Right lobe of liver (tissue), 4 donors: ENCODE measurements at regions not wholly inside any gene's neighbourhood (a gene's known extent, or its start where the extent isn't known, plus 50 kb on each side); places are given as distances from the start of the nearest gene placed in this dataset.

ENCODE experiments used
- POLR2A ChIP-seq: fragments of 450-650 bp; IDR thresholded peaks from one replicate; pipeline ENCODE4 v1.6.1; 2017; ENCODE audit warnings: antibody characterized with exemption, mild to moderate bottlenecking
- TF ChIP-seq, protein P1 (sequence below), 4 donors: fragments of 200-600 bp in 3 of 4; fragments of 450-650 bp in 1 of 4; IDR thresholded peaks; one replicate each; pipeline versions ENCODE4 v1.5.1 to v1.8.0; 2016 to 2022; ENCODE audit warnings: antibody characterized with exemption in 4 of 4, mild to moderate bottlenecking in 2 of 4
- donor health status: DM: no; HTN: no; CAD: no.
- donor health status: DM: no; HTN: no; CAD: no.
- donor health status: DM: no; HTN: yes; CAD: no.

DNA sequence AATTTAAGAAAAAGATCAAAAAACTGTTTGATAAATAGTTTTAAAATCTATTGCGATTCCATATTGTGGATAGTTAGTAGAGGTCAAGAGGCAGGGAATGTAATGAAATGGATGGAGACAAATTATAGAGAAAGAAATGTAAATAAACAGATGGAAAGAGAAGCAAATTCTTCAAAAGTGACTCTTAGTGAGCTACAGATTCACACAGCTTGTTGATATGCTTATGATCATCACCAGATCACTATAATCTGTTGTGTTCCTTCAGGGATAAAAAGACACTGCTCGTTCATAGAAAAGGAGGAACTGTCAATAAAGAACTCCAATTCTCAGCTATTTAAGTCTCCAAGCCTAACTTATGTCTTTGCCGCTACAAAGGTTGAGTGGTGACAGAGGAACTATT lies 251.4 kb upstream of the SEMA3C start:
- TF ChIP-seq, protein P1, sequence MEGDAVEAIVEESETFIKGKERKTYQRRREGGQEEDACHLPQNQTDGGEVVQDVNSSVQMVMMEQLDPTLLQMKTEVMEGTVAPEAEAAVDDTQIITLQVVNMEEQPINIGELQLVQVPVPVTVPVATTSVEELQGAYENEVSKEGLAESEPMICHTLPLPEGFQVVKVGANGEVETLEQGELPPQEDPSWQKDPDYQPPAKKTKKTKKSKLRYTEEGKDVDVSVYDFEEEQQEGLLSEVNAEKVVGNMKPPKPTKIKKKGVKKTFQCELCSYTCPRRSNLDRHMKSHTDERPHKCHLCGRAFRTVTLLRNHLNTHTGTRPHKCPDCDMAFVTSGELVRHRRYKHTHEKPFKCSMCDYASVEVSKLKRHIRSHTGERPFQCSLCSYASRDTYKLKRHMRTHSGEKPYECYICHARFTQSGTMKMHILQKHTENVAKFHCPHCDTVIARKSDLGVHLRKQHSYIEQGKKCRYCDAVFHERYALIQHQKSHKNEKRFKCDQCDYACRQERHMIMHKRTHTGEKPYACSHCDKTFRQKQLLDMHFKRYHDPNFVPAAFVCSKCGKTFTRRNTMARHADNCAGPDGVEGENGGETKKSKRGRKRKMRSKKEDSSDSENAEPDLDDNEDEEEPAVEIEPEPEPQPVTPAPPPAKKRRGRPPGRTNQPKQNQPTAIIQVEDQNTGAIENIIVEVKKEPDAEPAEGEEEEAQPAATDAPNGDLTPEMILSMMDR (IDR thresholded peaks at IDR 0.05): no peak
- TF ChIP-seq POLR2A: no peak
